SK-N-SH (cell line): ENCODE measurements at regions not wholly inside any gene's neighbourhood (a gene's known extent, or its start where the extent isn't known, plus 50 kb on each side); places are given as distances from the start of the nearest gene placed in this dataset.

ENCODE experiments used
- CTCF ChIA-PET: fragments of 300-600, 350-600 bp; formaldehyde crosslinking; extraction: SDS; loops from one replicate; lab custom pipeline; 2021; lab: Yijun Ruan, JAX
- POLR2A ChIA-PET: fragments of 350-600 bp; sonication (Branson Sonifier 250); formaldehyde crosslinking; extraction: SDS; loops from one replicate; lab custom pipeline; 2020; ENCODE audit warnings: antibody characterized with exemption, inconsistent platforms; lab: Yijun Ruan, JAX
- DNase-seq: peaks from one replicate; pipeline ENCODE4 v3.0.0; 2012
- H2AFZ ChIP-seq: fragments of 200-600 bp; sonication (generic); 2 replicates; pipeline ENCODE4 v1.8.1; 2016; ENCODE audit warnings: antibody characterized with exemption, mild to moderate bottlenecking, low read depth
- H3F3A ChIP-seq: fragments of 200-600 bp; sonication (generic); replicated peaks from 2 replicates; pipeline ENCODE3; 2016; ENCODE audit warnings: antibody characterized with exemption, mild to moderate bottlenecking; ENCODE audit not compliant: insufficient read depth
- H3K27ac ChIP-seq, 2 experiments: fragments of 200-500 bp in 1 of 2; fragments of 200-600 bp in 1 of 2; sonication (Bioruptor generic) in 1 of 2; sonication (generic), shearing (Covaris generic) in 1 of 2; 2 replicates each; pipeline versions ENCODE4 v1.5.1 to v1.6.1; 2014 to 2016; ENCODE audit warnings: low read depth in 2 of 2, inconsistent platforms in 1 of 2, low read length in 1 of 2, mild to moderate bottlenecking in 1 of 2, mixed read lengths in 1 of 2
- H3K27me3 ChIP-seq: fragments of 200-600 bp; sonication (generic), shearing (Covaris generic); 2 replicates; pipeline ENCODE4 v1.6.1; 2016; ENCODE audit warnings: mixed run types; ENCODE audit not compliant: insufficient read depth
- H3K36me3 ChIP-seq, 2 experiments: fragments of 200-500 bp in 1 of 2; fragments of 200-600 bp in 1 of 2; sonication (Bioruptor generic) in 1 of 2; sonication (generic) in 1 of 2; replicated peaks in 1 of 2; 2 replicates each; pipeline versions ENCODE3 to v1.5.1; 2014 to 2016; ENCODE audit warnings: low read length in 1 of 2, mild to moderate bottlenecking in 1 of 2; ENCODE audit not compliant: insufficient read depth in 2 of 2, control insufficient read depth in 1 of 2
- H3K4me1 ChIP-seq, 2 experiments: fragments of 200-500 bp in 1 of 2; fragments of 200-600 bp in 1 of 2; sonication (Bioruptor generic) in 1 of 2; sonication (generic), shearing (Covaris generic) in 1 of 2; 2 replicates each; pipeline versions ENCODE4 v1.5.1 to v1.6.1; 2014 to 2016; ENCODE audit warnings: low read depth in 1 of 2, low read length in 1 of 2, mixed run types in 1 of 2; ENCODE audit not compliant: insufficient read depth in 2 of 2, control insufficient read depth in 1 of 2
- H3K4me2 ChIP-seq: fragments of 200-600 bp; sonication (generic), shearing (Covaris generic); 2 replicates; pipeline ENCODE4 v1.6.1; 2017; ENCODE audit warnings: mixed run types
- H3K4me3 ChIP-seq, 2 experiments: fragments of 200-500 bp in 1 of 2; fragments of 200-600 bp in 1 of 2; sonication (Bioruptor generic) in 1 of 2; sonication (generic), shearing (Covaris generic) in 1 of 2; 2 replicates each; pipeline versions ENCODE4 v1.5.1 to v1.8.1; 2014 to 2016; ENCODE audit warnings: low read depth in 2 of 2, inconsistent platforms in 1 of 2, low read length in 1 of 2, mild to moderate bottlenecking in 1 of 2, mixed read lengths in 1 of 2, moderate library complexity in 1 of 2
- H3K79me2 ChIP-seq: fragments of 200-600 bp; sonication (generic); 2 replicates; pipeline ENCODE4 v1.8.1; 2017; ENCODE audit warnings: mild to moderate bottlenecking; ENCODE audit not compliant: insufficient read depth
- H3K9ac ChIP-seq: fragments of 200-600 bp; sonication (generic); 2 replicates; pipeline ENCODE4 v1.6.1; 2017; ENCODE audit warnings: mixed run types
- H3K9me2 ChIP-seq: fragments of 200-600 bp; sonication (generic); 2 replicates; pipeline ENCODE4 v1.6.1; 2017; ENCODE audit warnings: mixed run types
- H3K9me3 ChIP-seq: fragments of 200-600 bp; sonication (generic); 2 replicates; pipeline ENCODE4 v1.6.1; 2017; ENCODE audit warnings: mixed run types, mild to moderate bottlenecking, moderate library complexity
- H4K20me1 ChIP-seq: fragments of 200-600 bp; sonication (generic); 2 replicates; pipeline ENCODE4 v1.6.1; 2017; ENCODE audit warnings: mild to moderate bottlenecking, mixed run types; ENCODE audit not compliant: insufficient read depth
- ELF1 ChIP-seq: IDR thresholded peaks from 2 replicates; pipeline ENCODE4 v1.4.0; 2012
- EZH2phosphoT487 ChIP-seq: fragments of 200-600 bp; sonication (generic); IDR thresholded peaks from 2 replicates; pipeline ENCODE4 v1.6.1; 2017; ENCODE audit warnings: low read depth, mixed run types, mild to moderate bottlenecking, antibody characterized with exemption, moderate library complexity, borderline replicate concordance
- FOXJ3 ChIP-seq: sonication (generic); formaldehyde crosslinking; IDR thresholded peaks from 2 replicates; pipeline ENCODE4 v1.5.1; 2020; ENCODE audit warnings: mild to moderate bottlenecking, missing genetic modification reagents
- MEF2A ChIP-seq: IDR thresholded peaks from 2 replicates; pipeline ENCODE4 v1.4.0; 2012; ENCODE audit warnings: low read depth, borderline replicate concordance
- MXI1 ChIP-seq: IDR thresholded peaks from 2 replicates; pipeline ENCODE4 v1.6.1; 2012; ENCODE audit warnings: mild to moderate bottlenecking, low read depth, low read length, improper control_type of control experiment
- NFIC ChIP-seq: IDR thresholded peaks from 2 replicates; pipeline ENCODE4 v1.4.0; 2012; ENCODE audit warnings: borderline replicate concordance
- NRF1 ChIP-seq: IDR thresholded peaks from 2 replicates; pipeline ENCODE4 v1.6.1; 2012; ENCODE audit warnings: low read depth, mild to moderate bottlenecking, low read length
- POLR2AphosphoS5 ChIP-seq: IDR thresholded peaks from 2 replicates; pipeline ENCODE4 v1.6.1; 2012; ENCODE audit warnings: low read depth, low read length
- RCOR1 ChIP-seq: fragments of 150-350 bp; IDR thresholded peaks from 2 replicates; pipeline ENCODE4 v1.6.1; 2017; ENCODE audit warnings: antibody characterized with exemption, low read length
- SIN3A ChIP-seq: IDR thresholded peaks from 2 replicates; pipeline ENCODE4 v1.6.1; 2012; ENCODE audit warnings: low read depth, mild to moderate bottlenecking, low read length, moderate library complexity, borderline replicate concordance
- SMC3 ChIP-seq: IDR thresholded peaks from 2 replicates; pipeline ENCODE4 v1.6.1; 2012; ENCODE audit warnings: low read depth, low read length, improper control_type of control experiment
- TAF1 ChIP-seq: IDR thresholded peaks from 2 replicates; pipeline ENCODE4 v1.6.1; 2012; ENCODE audit warnings: low read depth, mild to moderate bottlenecking, low read length, moderate library complexity, borderline replicate concordance
- WGBS: methylation state at CpG from one replicate; pipeline ENCODE4 v1.1.6; 2017; ENCODE audit warnings: low lambda C conversion rate; 5-methylcytosine and 5-hydroxymethylcytosine counted together
- TF ChIP-seq, protein P1 (sequence below): IDR thresholded peaks from 2 replicates; pipeline ENCODE4 v1.4.0; 2012; ENCODE audit warnings: low read depth, borderline replicate concordance
- TF ChIP-seq, protein P2 (sequence below): fragments of 150-350 bp; IDR thresholded peaks from 2 replicates; pipeline ENCODE4 v1.6.1; 2017; ENCODE audit warnings: antibody characterized with exemption, low read length, low read depth, borderline replicate concordance
- TF ChIP-seq, protein P3 (sequence below): fragments of 200-600 bp; sonication (generic); IDR thresholded peaks from 2 replicates; pipeline ENCODE4 v1.6.1; 2017; ENCODE audit warnings: antibody characterized with exemption, mild to moderate bottlenecking, moderate library complexity

DNA sequence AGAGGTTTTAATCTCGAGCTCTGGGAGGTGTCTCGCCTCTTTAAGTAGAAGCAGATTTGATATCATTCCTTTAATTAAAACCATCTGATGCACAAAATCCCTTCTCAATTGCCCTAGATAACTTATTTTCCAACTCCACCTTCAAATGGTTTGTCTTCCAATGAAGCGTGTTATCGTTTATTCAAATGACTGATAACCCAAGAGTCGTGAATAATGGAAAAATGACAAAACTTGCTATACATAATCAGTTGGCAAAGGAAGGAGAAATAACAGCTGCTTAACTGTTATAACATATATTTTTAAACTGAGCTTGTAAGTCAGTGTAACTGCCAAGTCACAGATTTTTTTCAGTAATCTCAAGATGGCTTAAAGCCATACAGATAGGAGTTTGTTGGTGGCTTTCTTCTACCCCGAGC, 144.6 kb downstream of the QPCT start:
- TF ChIP-seq TAF1 (no peak), POLR2AphosphoS5 (no peak), NFIC (no peak)
- TF ChIP-seq, all 33 proteins: peak for 0
- POLR2A ChIA-PET: interaction anchor here (1.3 kb wide), 1 partner anchor 381 kb away, joined by 3 read pairs; no protein-coding TSS in a partner anchor
- no peak overlapping the region for H2AFZ ChIP-seq
- no peaks in the 10 kb centered on the region for H4K20me1 ChIP-seq
- H3K79me2 ChIP-seq: no peaks in the 10 kb centered on the region
- CTCF ChIA-PET: interaction anchor here (1.1 to 1.5 kb wide), 4 partner anchors 16 to 343 kb away, joined by 3 to 4 read pairs (median 3); no protein-coding TSS in a partner anchor
- no peak overlapping the region for H3K4me3 ChIP-seq
- peaks cover 5% of the 10 kb centered on the region for H3K9me3 ChIP-seq
- H3K36me3 ChIP-seq: no peaks in the 10 kb centered on the region
- no peaks in the 10 kb centered on the region for H3K4me1 ChIP-seq
- no peak overlapping the region for H3K27ac ChIP-seq
- DNase-seq: no peak
- H3K9ac ChIP-seq: no peak overlapping the region
- no peaks in the 10 kb centered on the region for H3F3A ChIP-seq
- WGBS: 82% methylated on average over 6 of the region's 6 CpGs
- no peaks in the 10 kb centered on the region for H3K27me3 ChIP-seq
- no peaks in the 10 kb centered on the region for H3K9me2 ChIP-seq
- no peak overlapping the region for H3K4me2 ChIP-seq

DNA sequence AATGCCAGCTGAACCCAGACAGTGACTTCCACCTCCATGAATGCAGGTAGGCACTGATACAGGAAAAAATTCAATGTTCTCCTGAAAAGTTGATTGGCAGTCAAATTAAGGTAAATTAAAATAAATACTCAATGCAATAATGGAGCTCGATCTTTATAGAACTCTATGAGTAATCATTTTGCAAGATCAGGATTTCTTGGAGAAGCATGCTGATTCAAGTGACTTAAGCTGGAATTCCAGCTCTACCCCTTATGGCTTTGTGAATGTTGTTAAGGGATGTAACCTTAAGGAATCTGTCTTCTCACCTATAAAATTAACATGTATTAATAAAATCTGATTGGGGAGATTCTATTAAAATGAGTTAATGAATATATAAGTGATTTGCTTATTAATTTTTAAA, 145.1 kb downstream of the QPCT start:
- H3K9ac ChIP-seq: no peak overlapping the region
- no peaks in the 10 kb centered on the region for H3K9me2 ChIP-seq
- H3K27me3 ChIP-seq: no peaks in the 10 kb centered on the region
- no peak overlapping the region for H3K27ac ChIP-seq
- H3K4me3 ChIP-seq: no peak overlapping the region
- no peak overlapping the region for H3K4me2 ChIP-seq
- 67% methylated on average over 1 of the region's 1 CpG for WGBS
- TF ChIP-seq SIN3A: no peak
- TF ChIP-seq EZH2phosphoT487: no peak
- no peaks in the 10 kb centered on the region for H3K79me2 ChIP-seq
- no peak overlapping the region for H2AFZ ChIP-seq
- no peaks in the 10 kb centered on the region for H3K36me3 ChIP-seq
- H3K4me1 ChIP-seq: no peaks in the 10 kb centered on the region
- ChIA-PET CTCF (interaction anchor here (1.1 to 1.5 kb wide), 4 partner anchors 16 to 343 kb away, joined by 3 to 4 read pairs (median 3); no protein-coding TSS in a partner anchor), POLR2A (no interaction called here)
- no peaks in the 10 kb centered on the region for H3F3A ChIP-seq
- no peak for DNase-seq
- peaks cover 5% of the 10 kb centered on the region for H3K9me3 ChIP-seq
- H4K20me1 ChIP-seq: no peaks in the 10 kb centered on the region

DNA sequence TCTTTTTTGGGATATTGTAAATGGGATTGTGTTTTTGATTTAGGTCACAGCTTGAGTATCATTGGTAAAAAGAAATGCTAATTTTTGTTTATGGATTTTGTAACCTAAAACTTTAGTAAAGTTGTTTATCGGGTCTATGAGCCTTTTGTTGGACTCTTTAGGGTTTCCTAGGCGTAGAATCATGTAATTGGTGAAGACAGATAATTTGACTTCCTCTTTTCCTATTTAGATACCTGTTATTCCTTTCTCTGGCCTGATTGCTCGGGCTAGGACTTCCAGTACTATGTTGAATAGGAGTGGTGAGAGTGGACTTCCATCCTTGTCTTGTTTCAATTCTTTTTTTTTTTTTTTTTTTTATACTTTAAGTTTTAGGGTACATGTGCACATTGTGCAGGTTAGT, 149.0 kb downstream of the QPCT start:
- Histone ChIP-seq H3F3A (no peaks in the 10 kb centered on the region), H3K27me3 (no peaks in the 10 kb centered on the region), H3K27ac (no peak overlapping the region), H3K9me3 (peaks cover 5% of the 10 kb centered on the region), H3K4me1 (no peaks in the 10 kb centered on the region), H3K4me2 (no peak overlapping the region), H3K4me3 (no peak overlapping the region), H3K9ac (no peak overlapping the region), H3K79me2 (no peaks in the 10 kb centered on the region), H4K20me1 (no peaks in the 10 kb centered on the region), H3K9me2 (no peaks in the 10 kb centered on the region), H3K36me3 (no peaks in the 10 kb centered on the region), H2AFZ (no peak overlapping the region)
- TF ChIP-seq SMC3: no peak
- TF ChIP-seq FOXJ3 (CRISPR knock-in tag): no peak
- TF ChIP-seq, protein P1, sequence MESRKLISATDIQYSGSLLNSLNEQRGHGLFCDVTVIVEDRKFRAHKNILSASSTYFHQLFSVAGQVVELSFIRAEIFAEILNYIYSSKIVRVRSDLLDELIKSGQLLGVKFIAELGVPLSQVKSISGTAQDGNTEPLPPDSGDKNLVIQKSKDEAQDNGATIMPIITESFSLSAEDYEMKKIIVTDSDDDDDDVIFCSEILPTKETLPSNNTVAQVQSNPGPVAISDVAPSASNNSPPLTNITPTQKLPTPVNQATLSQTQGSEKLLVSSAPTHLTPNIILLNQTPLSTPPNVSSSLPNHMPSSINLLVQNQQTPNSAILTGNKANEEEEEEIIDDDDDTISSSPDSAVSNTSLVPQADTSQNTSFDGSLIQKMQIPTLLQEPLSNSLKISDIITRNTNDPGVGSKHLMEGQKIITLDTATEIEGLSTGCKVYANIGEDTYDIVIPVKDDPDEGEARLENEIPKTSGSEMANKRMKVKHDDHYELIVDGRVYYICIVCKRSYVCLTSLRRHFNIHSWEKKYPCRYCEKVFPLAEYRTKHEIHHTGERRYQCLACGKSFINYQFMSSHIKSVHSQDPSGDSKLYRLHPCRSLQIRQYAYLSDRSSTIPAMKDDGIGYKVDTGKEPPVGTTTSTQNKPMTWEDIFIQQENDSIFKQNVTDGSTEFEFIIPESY: no peak
- no peak for TF ChIP-seq MXI1
- TF ChIP-seq NRF1: no peak
- no peak for TF ChIP-seq ELF1
- TF ChIP-seq EZH2phosphoT487: no peak
- TF ChIP-seq RCOR1: no peak
- TF ChIP-seq, protein P2, sequence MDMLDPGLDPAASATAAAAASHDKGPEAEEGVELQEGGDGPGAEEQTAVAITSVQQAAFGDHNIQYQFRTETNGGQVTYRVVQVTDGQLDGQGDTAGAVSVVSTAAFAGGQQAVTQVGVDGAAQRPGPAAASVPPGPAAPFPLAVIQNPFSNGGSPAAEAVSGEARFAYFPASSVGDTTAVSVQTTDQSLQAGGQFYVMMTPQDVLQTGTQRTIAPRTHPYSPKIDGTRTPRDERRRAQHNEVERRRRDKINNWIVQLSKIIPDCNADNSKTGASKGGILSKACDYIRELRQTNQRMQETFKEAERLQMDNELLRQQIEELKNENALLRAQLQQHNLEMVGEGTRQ: no peak
- no peak for TF ChIP-seq MEF2A
- TF ChIP-seq NFIC: no peak
- TF ChIP-seq, protein P3, sequence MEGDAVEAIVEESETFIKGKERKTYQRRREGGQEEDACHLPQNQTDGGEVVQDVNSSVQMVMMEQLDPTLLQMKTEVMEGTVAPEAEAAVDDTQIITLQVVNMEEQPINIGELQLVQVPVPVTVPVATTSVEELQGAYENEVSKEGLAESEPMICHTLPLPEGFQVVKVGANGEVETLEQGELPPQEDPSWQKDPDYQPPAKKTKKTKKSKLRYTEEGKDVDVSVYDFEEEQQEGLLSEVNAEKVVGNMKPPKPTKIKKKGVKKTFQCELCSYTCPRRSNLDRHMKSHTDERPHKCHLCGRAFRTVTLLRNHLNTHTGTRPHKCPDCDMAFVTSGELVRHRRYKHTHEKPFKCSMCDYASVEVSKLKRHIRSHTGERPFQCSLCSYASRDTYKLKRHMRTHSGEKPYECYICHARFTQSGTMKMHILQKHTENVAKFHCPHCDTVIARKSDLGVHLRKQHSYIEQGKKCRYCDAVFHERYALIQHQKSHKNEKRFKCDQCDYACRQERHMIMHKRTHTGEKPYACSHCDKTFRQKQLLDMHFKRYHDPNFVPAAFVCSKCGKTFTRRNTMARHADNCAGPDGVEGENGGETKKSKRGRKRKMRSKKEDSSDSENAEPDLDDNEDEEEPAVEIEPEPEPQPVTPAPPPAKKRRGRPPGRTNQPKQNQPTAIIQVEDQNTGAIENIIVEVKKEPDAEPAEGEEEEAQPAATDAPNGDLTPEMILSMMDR: no peak
- WGBS: 79% methylated on average over 3 of the region's 3 CpGs
- ChIA-PET POLR2A (no interaction called here), CTCF (interaction anchor here (0.9 to 1.0 kb wide), 2 partner anchors 48 to 384 kb away, joined by 3 read pairs; no protein-coding TSS in a partner anchor)
- DNase-seq: no peak
